ENCODE measurements at regions not wholly inside any gene's neighbourhood (a gene's known extent, or its start where the extent isn't known, plus 50 kb on each side); places are given as distances from the start of the nearest gene placed in this dataset.
"Not testable (repeated sequence)": the region's sequence is repeated elsewhere in the genome, so short reads cannot be mapped to it uniquely, and the experiment has no call there.

GRCh38 chr2:94594019-94594836, 277.0 kb upstream of the TEKT4 start:
- not testable (repeated sequence) for TF ChIP-seq MAZ (IDR thresholded peaks at IDR 0.05; ENCODE audit: borderline replicate concordance, low read depth, low read length); CTCF (conservative IDR thresholded peaks at IDR 0.05; ENCODE audit: low read depth, low read length); NFE2L2 (IDR thresholded peaks at IDR 0.05; ENCODE audit: low read depth, low read length); CHD1 (IDR thresholded peaks at IDR 0.05; ENCODE audit: low read depth, low read length); BHLHE40 (IDR thresholded peaks at IDR 0.05; ENCODE audit: low read depth, low read length); MAFK (IDR thresholded peaks at IDR 0.05; ENCODE audit: low read depth, low read length); MXI1 (IDR thresholded peaks at IDR 0.05; ENCODE audit: borderline replicate concordance, low read depth, low read length)
